ENCODE measurements at regions not wholly inside any gene's neighbourhood (a gene's known extent, or its start where the extent isn't known, plus 50 kb on each side); places are given as distances from the start of the nearest gene placed in this dataset.

- Histone ChIP-seq H2AFZ (ENCODE audit: low read length) (no peak overlapping the region), H3K79me2 (ENCODE audit: insufficient read depth, low read length) (no peaks in the 10 kb centered on the region), H4K20me1 (ENCODE audit: insufficient read depth, low read length, poor library complexity, severe bottlenecking) (no peaks in the 10 kb centered on the region)
Observed at GRCh38 chr10:108755646-108756045, 1167.7 kb downstream of the XPNPEP1 start.

GRCh38 chr10:108753326-108753725 is 1170.0 kb downstream of the XPNPEP1 start:
- no peak overlapping the region for H3K4me3 ChIP-seq (ENCODE audit: low read length, poor library complexity, severe bottlenecking)
- H3K27me3 ChIP-seq (ENCODE audit: insufficient read depth, low read length, poor library complexity, severe bottlenecking), result no peaks in the 10 kb centered on the region
- H3K9me2 ChIP-seq (replicated peaks; ENCODE audit: low read depth, low read length), result no peaks in the 10 kb centered on the region
- no peaks in the 10 kb centered on the region for H4K20me1 ChIP-seq (ENCODE audit: insufficient read depth, low read length, poor library complexity, severe bottlenecking)
- H3K9ac ChIP-seq (ENCODE audit: low read depth, low read length, poor library complexity, severe bottlenecking), result no peak overlapping the region
- H3K9me3 ChIP-seq (ENCODE audit: insufficient read depth, low read depth, low read length), result no peaks in the 10 kb centered on the region
- no peaks in the 10 kb centered on the region for H3K36me3 ChIP-seq (ENCODE audit: insufficient read depth, low read length)
- no peaks in the 10 kb centered on the region for H3F3A ChIP-seq (ENCODE audit: low read depth)
- TF ChIP-seq EZH2phosphoT487 (IDR thresholded peaks at IDR 0.05; ENCODE audit: borderline replicate concordance) (no peak), CTCF (conservative IDR thresholded peaks at IDR 0.05; ENCODE audit: low read length) (no peak)
- H3K79me2 ChIP-seq (ENCODE audit: insufficient read depth, low read length), result no peaks in the 10 kb centered on the region
- H2AFZ ChIP-seq (ENCODE audit: low read length), result no peak overlapping the region
- no peaks in the 10 kb centered on the region for H3K4me1 ChIP-seq (ENCODE audit: insufficient read depth, low read length, poor library complexity, severe bottlenecking)
- no peak overlapping the region for H3K4me2 ChIP-seq (ENCODE audit: low read depth, low read length, poor library complexity, severe bottlenecking)

More at GRCh38 chr10:108755646-108756045, 1167.7 kb downstream of the XPNPEP1 start:
- no peak overlapping the region for H3K4me2 ChIP-seq (ENCODE audit: low read depth, low read length, poor library complexity, severe bottlenecking)
- H3K9ac ChIP-seq (ENCODE audit: low read depth, low read length, poor library complexity, severe bottlenecking), result no peak overlapping the region
- no peaks in the 10 kb centered on the region for H3K4me1 ChIP-seq (ENCODE audit: insufficient read depth, low read length, poor library complexity, severe bottlenecking)
- no peaks in the 10 kb centered on the region for H3K9me2 ChIP-seq (replicated peaks; ENCODE audit: low read depth, low read length)
- H3K27me3 ChIP-seq (ENCODE audit: insufficient read depth, low read length, poor library complexity, severe bottlenecking), result no peaks in the 10 kb centered on the region
- no peak overlapping the region for H3K4me3 ChIP-seq (ENCODE audit: low read length, poor library complexity, severe bottlenecking)
- H3K36me3 ChIP-seq (ENCODE audit: insufficient read depth, low read length), result no peaks in the 10 kb centered on the region
- no peaks in the 10 kb centered on the region for H3F3A ChIP-seq (ENCODE audit: low read depth)
- H3K9me3 ChIP-seq (ENCODE audit: insufficient read depth, low read depth, low read length), result no peaks in the 10 kb centered on the region
- TF ChIP-seq EZH2phosphoT487 (IDR thresholded peaks at IDR 0.05; ENCODE audit: borderline replicate concordance) (no peak), CTCF (conservative IDR thresholded peaks at IDR 0.05; ENCODE audit: low read length) (no peak)

GRCh38 chr10:108749042-108749441 is 1174.3 kb downstream of the XPNPEP1 start:
- Histone ChIP-seq H3F3A (ENCODE audit: low read depth) (no peaks in the 10 kb centered on the region), H3K36me3 (ENCODE audit: insufficient read depth, low read length) (no peaks in the 10 kb centered on the region), H4K20me1 (ENCODE audit: insufficient read depth, low read length, poor library complexity, severe bottlenecking) (no peaks in the 10 kb centered on the region), H3K4me3 (ENCODE audit: low read length, poor library complexity, severe bottlenecking) (no peak overlapping the region), H3K9me3 (ENCODE audit: insufficient read depth, low read depth, low read length) (no peaks in the 10 kb centered on the region), H3K9me2 (replicated peaks; ENCODE audit: low read depth, low read length) (no peaks in the 10 kb centered on the region), H2AFZ (ENCODE audit: low read length) (no peak overlapping the region), H3K79me2 (ENCODE audit: insufficient read depth, low read length) (no peaks in the 10 kb centered on the region), H3K27me3 (ENCODE audit: insufficient read depth, low read length, poor library complexity, severe bottlenecking) (no peaks in the 10 kb centered on the region), H3K4me1 (ENCODE audit: insufficient read depth, low read length, poor library complexity, severe bottlenecking) (no peaks in the 10 kb centered on the region), H3K4me2 (ENCODE audit: low read depth, low read length, poor library complexity, severe bottlenecking) (no peak overlapping the region), H3K9ac (ENCODE audit: low read depth, low read length, poor library complexity, severe bottlenecking) (no peak overlapping the region)
- TF ChIP-seq CTCF (conservative IDR thresholded peaks at IDR 0.05; ENCODE audit: low read length), result no peak
- no peak for TF ChIP-seq EZH2phosphoT487 (IDR thresholded peaks at IDR 0.05; ENCODE audit: borderline replicate concordance)

Measured in Loucy (cell line).